Left ventricle myocardium superior (tissue), 1 donor: ENCODE measurements at regions not wholly inside any gene's neighbourhood (a gene's known extent, or its start where the extent isn't known, plus 50 kb on each side); places are given as distances from the start of the nearest gene placed in this dataset.
"Not testable (repeated sequence)": the region's sequence is repeated elsewhere in the genome, so short reads cannot be mapped to it uniquely, and the experiment has no call there.

Experiments
- ATAC-seq: fragments of 200-7000 bp; cut with Tn5 transposase; one replicate; pipeline ENCODE4 v1.9.1; 2020; ENCODE audit warnings: mild to moderate bottlenecking, moderate library complexity
- DNase-seq: peaks from one replicate; pipeline ENCODE4 v3.0.0-alpha.2; 2020
- intact Hi-C: fragments of 100-400 bp; cut with micrococcal nuclease; formaldehyde crosslinking; loops from one replicate; pipeline ENCODE4 v1.11.0; 2022
- donor health status: DM: no; HTN: yes; CAD: no; lungs with severe emphysema.

DNA sequence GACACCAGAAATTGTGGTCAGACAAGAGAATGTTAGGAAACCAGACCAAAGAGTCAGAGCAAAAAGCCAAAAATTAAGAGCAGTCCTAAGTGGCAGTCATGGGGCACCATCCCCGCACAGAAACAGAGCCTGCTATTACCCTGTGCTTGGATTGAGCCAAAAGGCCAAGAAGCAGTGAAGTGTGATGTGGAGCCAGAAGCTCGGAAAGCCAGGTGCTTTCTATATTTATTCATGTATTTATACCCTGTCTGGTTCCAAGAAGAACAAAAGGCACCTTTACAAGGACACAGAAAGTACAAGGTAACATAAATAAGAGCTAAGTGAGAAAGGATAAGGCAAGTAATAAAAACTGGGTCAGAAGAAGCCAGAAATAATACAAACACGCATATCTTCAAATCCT lies 336.2 kb upstream of the CNR1 start:
- intact Hi-C loops: no loop called here
- no peak for ATAC-seq
- DNase-seq: no peak

DNA sequence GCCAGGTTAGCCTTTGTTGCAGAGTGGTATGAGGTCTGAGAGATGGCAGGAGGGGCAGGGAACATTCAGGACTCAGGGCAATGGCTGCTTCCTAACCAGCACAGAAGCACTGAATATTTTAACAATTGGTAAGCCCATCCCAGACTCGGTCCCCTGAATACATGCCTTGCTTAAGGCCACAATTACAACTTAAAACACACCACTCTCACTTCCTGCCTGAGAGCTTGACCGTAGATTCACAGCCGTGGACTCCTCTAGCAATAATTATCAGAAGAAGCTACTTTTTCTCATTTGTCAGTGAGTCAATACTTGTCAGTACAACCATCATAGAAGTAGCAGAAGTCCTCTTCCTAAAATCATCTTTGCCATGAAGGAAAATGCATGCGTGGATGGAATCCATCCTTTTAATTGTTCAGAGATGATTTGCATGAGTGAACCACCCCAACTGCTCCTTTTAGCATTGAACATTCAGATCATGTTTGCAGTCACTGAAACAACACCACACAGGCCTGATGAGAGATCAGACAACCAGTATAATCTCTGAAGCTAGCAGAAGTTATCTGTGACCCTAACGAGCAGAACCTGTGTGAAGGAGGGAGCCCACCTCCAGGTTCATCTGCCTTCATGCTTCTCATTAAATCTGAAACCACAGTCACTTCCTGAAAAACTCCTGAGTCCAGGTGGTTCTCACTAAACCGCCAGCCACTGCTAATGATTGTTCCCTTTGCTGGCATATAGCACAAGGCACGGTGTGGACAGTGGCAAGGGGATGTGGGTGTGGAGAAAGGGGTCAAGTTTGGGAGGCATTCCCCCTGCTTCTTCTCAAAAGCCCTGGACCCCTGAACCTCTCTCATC lies 333.9 kb upstream of the CNR1 start:
- no peak for ATAC-seq
- DNase-seq: no peak
- intact Hi-C loops: no loop called here

DNA sequence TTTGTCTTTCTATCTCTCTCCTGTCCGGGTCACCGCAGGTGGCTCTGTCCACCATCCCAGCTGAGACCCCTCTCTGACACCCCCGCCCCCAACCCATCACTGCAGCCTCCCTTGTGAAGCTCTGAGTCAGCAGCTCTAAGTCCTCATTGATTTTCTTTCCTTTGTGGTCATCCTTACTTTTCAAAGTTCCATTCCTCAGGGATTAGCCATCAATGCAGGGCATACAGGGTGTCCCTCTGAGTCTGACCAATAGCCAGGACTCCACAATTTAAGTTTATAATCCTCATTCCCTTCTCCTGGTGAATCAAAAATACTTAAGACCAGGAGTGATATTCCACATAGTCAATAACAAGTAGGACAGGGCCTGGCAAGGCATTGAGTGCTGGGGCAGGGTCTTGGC lies 333.3 kb upstream of the CNR1 start:
- intact Hi-C loops: no loop called here
- DNase-seq: no peak
- no peak for ATAC-seq

DNA sequence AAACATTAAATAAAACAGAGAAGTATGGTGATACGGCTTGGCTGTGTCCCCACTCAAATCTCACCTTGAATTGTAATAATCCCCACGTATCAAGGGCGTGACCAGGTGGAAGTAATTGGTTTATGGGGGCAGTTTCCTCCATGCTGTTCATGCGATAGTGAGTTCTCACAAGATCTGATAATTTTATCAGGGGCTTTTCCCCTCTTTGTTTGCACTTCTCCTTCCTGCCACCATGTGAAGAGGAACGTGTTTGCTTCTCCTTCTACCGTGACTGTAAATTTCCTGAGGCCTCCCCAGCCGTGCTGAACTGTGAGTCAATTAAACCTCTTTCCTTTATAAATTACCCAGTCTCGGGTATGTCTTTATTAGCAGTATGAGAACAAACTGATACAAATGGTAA lies 331.3 kb upstream of the CNR1 start:
- ATAC-seq, intact Hi-C loops, DNase-seq: not testable (repeated sequence)

DNA sequence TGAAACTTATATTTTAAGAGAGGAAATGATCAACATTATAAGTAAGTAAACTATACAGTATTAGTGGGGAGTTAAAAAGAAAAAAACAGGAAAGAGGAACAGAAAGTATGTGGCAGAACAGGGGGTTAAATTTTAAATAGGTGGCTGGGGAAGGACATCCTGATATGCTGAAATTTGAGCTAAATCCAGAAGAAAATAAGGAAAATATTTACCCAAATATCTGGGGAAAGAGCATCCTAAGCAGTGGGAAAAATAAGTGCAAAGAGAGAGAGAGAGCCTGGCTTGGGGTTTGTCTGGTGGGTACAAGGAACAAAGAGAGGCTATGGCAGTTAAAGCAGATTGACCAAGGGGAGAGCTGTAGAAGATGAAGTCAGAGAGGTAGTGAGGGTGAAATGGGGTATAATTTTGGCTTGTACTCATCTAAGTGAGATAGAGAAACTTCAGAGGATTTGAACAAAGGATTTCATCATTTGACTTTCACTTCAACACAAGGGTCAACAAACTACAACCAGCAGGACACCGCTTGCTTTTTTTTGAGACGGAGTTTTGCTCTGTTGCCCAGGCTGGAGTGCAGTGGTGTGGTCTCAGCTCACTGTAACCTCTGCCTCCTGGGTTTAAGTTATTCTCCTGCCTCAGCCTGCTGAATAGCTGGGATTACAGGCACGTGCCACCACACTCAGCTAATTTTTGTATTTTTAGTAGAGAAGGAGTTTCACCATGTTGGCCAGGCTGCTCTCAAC lies 328.4 kb upstream of the CNR1 start:
- ATAC-seq: no peak
- no peak for DNase-seq
- intact Hi-C loops: no loop called here

DNA sequence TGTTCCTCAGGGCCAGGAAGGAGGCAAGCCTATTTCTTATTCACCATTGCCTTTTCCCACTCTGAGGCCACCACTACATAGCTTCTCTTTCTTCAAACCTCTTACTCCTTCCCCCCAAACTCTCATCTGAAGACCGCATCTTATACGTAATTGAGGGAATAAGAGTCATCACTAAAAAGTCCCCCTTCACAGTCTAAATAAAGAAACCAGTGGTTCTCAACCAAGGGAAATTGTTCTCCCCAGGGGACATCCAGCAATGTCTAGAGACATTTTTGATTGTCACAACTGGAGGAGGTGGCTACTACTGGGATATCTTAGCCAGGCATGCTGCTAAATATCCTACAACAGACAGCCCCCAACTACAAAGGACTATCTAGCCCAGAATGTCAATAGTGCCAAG lies 327.6 kb upstream of the CNR1 start:
- ATAC-seq (no peak), DNase-seq (no peak)
- intact Hi-C loops: no loop called here

DNA sequence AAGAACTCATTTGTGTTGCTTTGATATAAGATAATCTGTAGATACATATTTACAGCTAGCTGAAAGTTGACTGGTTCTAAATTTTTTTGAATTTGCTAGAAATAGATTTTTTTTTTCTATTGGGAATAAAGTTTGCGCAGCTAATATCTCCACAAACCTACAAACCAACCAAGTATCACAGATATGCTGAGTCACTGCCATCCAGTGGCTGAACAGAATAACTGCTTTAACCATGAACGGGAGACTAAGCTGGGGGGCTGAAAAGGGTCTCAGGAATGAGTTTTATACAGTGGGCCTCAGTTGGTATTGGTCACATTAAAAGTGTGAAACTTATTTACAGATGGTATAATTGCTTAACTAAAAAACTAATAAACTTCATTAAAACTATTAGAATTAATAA lies 326.7 kb upstream of the CNR1 start:
- intact Hi-C loops: no loop called here
- DNase-seq (no peak), ATAC-seq (no peak)

DNA sequence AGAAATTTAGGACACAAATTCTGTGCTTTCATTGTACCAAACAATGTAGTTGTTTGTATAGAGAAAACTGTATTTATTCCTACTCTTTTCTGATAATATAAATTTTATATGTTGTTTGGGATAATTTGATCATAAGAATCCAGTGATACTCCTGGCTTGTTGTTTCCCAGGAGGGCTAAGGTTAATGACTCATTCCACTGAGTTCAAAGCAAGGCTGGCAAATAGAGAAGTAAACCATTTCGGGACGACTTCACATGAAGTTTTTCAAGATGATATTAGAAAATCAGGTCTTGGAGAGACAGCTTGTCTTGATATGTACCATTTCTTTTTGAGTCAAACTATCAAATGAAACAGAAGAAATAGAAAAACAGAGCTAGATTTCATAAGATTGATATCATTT lies 326.1 kb upstream of the CNR1 start:
- intact Hi-C loops: no loop called here
- ATAC-seq (no peak), DNase-seq (no peak)

DNA sequence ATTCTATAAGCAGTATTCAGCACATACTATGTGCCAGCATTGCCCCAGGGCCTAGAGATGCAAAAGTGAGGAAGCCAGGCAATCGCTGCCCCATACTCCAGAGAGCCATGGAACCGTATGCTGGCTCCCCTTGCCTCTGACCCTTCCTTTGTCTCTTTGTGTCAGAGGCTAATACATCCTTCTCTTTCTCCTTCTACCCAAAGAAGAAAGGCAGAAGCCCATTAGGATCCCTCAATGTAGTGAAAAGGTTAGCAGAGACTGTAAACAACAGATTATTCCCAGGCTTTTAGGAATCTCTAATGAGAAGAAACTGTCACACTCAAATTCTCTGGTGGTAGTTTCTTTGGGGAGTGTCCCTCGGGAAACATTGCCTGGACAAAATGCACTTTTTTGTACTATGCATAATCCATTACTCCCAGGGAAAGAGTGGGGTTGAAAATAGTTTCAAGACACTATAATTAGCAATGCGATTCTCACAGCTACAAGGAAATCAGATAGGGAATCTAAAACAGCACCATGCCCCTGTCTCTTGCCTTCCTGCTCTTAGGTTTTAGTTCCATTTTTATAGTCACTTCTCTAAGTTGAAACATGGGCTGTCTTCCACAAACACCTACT lies 325.2 kb upstream of the CNR1 start:
- DNase-seq (no peak), ATAC-seq (no peak)
- intact Hi-C loops: no loop called here

DNA sequence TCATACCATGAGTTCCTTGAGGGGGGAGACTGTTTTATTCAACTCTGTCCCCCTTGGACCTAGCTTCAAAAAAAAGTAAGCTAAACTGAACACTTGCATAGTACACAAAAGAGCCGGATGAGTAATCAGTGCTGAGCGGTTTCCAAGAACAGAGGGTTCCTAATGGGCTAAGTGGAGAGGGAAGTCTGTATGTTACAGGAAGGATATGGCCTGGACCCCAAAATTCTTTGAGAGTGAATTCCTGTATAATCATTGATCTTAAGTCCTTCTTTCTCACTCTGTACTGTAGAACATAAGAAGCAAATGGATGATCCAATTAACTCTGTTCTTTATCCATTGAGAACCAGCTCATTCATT lies 324.7 kb upstream of the CNR1 start:
- ATAC-seq (no peak), DNase-seq (no peak)
- intact Hi-C loops: no loop called here

DNA sequence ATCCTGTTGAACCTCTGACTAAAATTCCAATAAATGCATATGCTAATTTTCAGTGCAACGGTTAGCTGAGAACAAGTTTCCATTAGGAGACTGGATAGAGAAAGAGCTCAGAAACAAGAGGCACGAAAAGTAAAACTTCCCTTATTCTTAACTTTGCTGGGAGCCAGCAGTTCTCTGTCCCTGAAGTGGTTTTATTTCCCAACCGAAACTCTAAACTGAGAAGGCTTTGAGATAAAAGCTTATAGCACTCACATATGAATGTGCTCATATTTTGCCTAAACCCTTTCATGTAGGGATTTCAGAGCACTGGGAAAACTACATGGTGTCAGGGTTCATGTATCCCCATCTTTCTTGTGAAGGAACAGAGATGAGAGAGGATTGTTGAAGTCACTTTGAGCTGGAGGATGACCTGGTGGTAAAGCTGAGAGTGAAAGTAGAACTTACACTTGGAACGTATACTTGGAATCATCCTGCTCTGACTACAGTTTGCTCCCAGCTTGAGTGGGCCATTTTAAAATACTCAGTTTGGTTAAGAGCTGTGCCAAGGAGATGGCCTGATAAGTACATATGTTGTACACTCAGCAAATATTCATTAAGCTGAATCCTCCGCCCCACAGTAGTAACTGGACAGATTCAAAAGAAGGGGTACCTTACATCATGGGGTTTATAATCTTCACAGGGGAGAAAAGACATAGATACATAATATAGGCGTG lies 324.2 kb upstream of the CNR1 start:
- ATAC-seq (no peak), DNase-seq (no peak)
- intact Hi-C loops: no loop called here

DNA sequence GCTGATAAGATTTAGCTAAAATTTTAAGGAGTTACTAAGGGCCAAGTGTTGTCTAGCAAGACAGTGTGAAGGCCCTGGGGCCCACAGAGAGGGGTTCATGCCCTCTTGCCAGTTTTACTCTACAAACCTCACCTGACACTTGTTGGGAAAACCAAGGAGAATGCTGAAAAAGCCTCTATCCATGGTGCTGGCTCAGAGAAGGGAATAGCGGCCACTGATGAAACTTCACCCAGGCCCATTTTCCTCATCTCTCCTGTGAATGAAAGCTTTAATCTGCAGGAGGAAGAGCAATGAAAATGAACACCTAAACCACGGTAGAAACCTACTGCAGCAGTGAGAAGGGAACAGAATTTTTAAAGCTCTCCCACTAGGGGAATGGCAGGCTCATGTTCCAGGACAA lies 317.3 kb upstream of the CNR1 start:
- intact Hi-C loops: no loop called here
- no peak for DNase-seq
- ATAC-seq: no peak

DNA sequence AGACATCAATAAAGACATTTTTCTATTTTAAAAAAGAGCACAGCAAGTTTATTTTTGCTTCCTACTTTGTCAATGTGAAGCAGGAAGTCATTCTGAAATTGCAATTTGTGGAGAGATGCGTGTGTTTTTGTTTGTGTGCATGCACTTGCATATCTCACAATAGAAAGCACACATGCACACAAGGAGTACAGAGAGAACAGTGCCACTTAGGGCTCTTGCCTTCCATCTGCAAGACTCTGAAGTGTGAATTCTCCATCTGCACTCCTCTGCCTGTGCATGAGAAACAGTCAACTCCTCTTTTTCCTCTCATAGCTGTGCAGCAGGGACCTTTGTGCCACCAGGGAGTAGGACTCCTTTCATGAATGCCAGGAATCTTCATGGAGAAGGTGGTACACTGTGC lies 316.3 kb upstream of the CNR1 start:
- no peak for ATAC-seq
- DNase-seq: no peak
- intact Hi-C loops: no loop called here

DNA sequence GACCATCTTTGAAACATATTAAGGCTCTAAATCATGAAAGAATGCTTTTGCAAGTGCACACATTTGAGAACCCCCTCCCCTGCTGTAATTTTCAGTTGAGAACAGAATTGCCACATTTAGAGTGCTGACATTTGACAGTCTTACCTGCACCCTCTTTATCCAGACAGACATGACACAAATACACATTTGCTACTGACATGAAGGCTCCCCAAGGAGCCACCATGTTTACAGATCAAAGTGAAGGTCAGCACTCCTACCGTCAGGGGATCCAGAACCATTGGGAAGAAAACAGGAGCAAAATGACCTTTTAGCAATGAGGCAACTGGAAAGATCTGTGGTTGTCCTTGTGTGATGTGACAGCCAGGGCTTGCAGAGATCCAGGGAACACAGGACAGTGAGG lies 315.4 kb upstream of the CNR1 start:
- intact Hi-C loops: no loop called here
- DNase-seq (no peak), ATAC-seq (no peak)

DNA sequence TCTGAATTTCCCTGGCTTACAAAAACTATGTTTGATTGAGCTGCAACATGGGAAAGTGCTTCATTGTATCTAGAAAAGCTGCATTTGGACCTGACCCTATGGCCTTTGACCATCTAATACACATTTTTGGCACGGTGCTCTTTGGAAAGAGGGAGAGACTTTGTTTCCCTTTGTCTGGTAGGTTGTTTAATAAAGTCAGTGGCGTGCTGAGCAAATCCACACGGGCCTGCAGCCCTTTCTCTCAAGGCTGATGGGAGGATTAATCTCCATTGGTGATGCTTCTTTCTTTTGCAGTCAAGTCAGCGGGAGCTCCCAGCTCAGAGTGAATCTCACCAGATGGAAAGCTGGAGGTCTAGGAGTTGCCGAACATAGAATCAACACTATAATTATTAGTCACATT lies 314.7 kb upstream of the CNR1 start:
- ATAC-seq (no peak), DNase-seq (no peak)
- intact Hi-C loops: no loop called here

DNA sequence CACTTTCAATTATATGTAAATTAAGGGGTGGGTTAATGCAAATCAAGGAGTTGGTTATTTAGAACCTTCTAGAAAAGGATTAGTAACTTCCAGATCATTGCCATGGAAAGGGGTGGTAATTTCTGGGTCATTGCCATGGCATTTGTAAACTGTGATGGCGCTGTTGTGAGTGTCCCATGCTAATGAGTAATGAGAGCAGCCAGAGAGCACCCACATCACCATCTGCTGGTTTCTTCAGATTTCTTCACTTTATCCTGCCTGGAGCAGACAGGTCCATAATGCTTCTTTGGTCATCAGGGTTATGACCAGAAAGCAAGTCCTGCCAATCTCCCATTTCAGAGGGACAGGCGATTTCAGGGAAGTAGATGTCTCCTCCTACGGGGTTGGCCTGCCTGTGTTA lies 311.3 kb upstream of the CNR1 start:
- intact Hi-C loops: no loop called here
- DNase-seq (no peak), ATAC-seq (no peak)

DNA sequence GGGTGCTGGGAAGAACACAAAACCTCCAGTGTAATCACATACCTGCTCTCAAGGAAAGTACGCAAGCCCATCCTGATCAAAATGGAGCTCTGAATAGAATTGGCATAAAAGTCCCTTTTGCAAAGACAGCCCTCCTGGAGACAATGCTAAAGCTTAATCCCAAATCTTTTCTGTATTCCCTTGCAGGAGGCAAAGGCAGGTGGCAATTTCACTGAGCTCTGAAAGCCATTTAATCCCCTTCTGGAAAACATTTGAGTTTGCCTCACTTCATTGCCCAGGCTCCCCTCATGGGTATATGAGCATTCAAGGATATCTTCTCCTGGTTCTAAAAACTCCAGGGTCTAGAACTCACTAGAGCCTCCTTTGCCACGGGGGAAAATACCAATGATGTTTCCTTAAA lies 310.2 kb upstream of the CNR1 start:
- intact Hi-C loops: no loop called here
- no peak for ATAC-seq
- DNase-seq: no peak

DNA sequence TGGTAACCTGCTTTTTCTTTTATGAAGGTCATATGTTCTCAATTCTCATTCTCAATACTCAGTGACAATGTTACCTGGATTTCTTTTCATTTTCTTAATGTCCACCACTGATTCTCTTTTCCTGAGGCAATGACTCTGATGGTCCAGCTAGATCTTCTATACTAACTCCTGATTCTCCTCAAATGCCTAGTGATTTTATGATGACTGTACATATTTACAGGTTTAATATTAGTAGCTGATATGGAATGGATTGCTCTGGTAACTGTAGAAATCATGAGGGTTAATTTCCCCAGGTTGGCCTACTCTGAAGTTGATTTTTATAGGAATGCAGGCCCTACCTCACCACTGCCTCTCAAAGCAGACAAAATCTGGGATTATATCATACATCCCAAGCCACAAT lies 308.6 kb upstream of the CNR1 start:
- no peak for DNase-seq
- no peak for ATAC-seq
- intact Hi-C loops: no loop called here

DNA sequence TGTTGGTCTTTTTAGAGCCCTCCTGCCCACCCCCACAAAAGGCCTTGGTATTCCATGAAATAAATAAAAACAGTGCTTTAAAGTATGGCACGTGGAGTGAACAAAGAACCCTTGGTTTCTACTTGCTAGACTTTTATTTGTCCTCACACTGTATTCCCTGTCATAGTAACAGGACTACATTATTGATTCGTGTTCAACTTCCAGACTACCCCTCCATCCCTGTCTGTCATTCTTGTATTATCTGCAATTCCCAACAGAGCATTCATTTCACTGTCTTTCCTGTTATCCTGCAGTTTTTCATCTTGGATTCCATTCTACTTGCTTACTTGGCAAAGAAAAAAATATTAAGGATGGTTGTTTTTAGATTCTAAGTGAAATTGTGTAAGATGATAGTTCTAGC lies 307.4 kb upstream of the CNR1 start:
- intact Hi-C loops: no loop called here
- DNase-seq (no peak), ATAC-seq (no peak)

DNA sequence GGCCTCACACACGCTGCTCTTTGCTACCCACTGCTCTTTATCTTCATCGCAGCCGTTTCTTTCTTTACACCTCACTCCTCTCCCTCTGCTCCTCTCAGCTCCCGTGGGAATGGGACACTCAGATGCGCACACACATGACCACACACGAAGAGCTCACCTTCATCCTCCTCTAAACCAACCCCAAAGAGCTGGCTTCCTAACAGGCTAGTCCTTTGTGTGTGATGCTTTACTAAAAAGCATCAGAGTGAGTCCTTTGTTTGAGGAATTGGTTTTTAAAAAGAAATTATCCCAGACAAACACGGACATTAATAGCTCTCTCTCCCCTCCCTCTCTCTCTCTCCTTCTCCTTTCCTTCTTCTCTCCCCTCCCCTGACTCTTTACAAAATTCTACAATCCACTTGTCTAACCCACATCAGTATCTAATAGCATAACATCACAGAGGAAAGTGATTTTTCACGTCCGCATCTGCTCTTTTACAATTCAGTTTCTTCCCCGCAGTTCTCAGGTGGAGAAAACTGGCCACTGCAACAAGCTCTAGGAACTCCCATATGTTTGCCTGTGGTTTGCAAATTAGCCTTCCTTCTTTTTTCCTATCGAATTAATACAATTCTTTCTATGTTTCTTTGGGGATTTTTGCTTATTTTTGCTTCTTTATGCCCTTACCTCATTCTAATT lies 306.8 kb upstream of the CNR1 start:
- DNase-seq: no peak
- no peak for ATAC-seq
- intact Hi-C loops: no loop called here
